GM19463 (cell line): ENCODE measurements at regions not wholly inside any gene's neighbourhood (a gene's known extent, or its start where the extent isn't known, plus 50 kb on each side); places are given as distances from the start of the nearest gene placed in this dataset.
"Not testable (repeated sequence)": the region's sequence is repeated elsewhere in the genome, so short reads cannot be mapped to it uniquely, and the experiment has no call there.

Source experiments
- ATAC-seq: cut with Tn5 transposase; IDR thresholded peaks from one replicate; pipeline ENCODE4 v1.9.1; 2021; ENCODE audit warnings: mild to moderate bottlenecking, moderate library complexity; ENCODE audit not compliant: unreplicated experiment

- ATAC-seq = no peak
Measured at GRCh38 chr2:4965556-4966320, 726.4 kb upstream of the SOX11 start.

- ATAC-seq = no peak
Measured at GRCh38 chr2:4967206-4967605, 725.0 kb upstream of the SOX11 start.

- no peak for ATAC-seq
Measured at GRCh38 chr2:4972472-4972871, 719.7 kb upstream of the SOX11 start.

GRCh38 chr2:4973354-4973753, 718.8 kb upstream of the SOX11 start:
- ATAC-seq = no peak

- no peak for ATAC-seq
Measured at GRCh38 chr2:4973973-4974372, 718.2 kb upstream of the SOX11 start.

- ATAC-seq = no peak
Measured at GRCh38 chr2:4976407-4976806, 715.8 kb upstream of the SOX11 start.

GRCh38 chr2:4979111-4979510, 713.1 kb upstream of the SOX11 start:
- ATAC-seq = no peak

GRCh38 chr2:4980995-4981394, 711.2 kb upstream of the SOX11 start:
- no peak for ATAC-seq

GRCh38 chr2:4981802-4982409, 710.3 kb upstream of the SOX11 start:
- no peak for ATAC-seq

GRCh38 chr2:4988444-4988843, 703.7 kb upstream of the SOX11 start:
- not testable (repeated sequence) for ATAC-seq

- no peak for ATAC-seq
Measured at GRCh38 chr2:4992226-4992625, 700.0 kb upstream of the SOX11 start.

- ATAC-seq = no peak
Measured at GRCh38 chr2:4995466-4995865, 696.7 kb upstream of the SOX11 start.

GRCh38 chr2:5007596-5007995, 684.6 kb upstream of the SOX11 start:
- ATAC-seq = no peak

GRCh38 chr2:5019324-5019723, 672.9 kb upstream of the SOX11 start:
- no peak for ATAC-seq

- ATAC-seq = no peak
Measured at GRCh38 chr2:5020116-5020875, 671.9 kb upstream of the SOX11 start.

- ATAC-seq = no peak
Measured at GRCh38 chr2:5021136-5021535, 671.0 kb upstream of the SOX11 start.

- no peak for ATAC-seq
Measured at GRCh38 chr2:5022061-5022460, 670.1 kb upstream of the SOX11 start.

- ATAC-seq = not testable (repeated sequence)
Measured at GRCh38 chr2:5022708-5023635, 669.2 kb upstream of the SOX11 start.

- ATAC-seq = no peak
Measured at GRCh38 chr2:5026571-5027234, 665.5 kb upstream of the SOX11 start.

- ATAC-seq = no peak
Measured at GRCh38 chr2:5035057-5035488, 657.1 kb upstream of the SOX11 start.
